HepG2 (cell line): ENCODE measurements at regions not wholly inside any gene's neighbourhood (a gene's known extent, or its start where the extent isn't known, plus 50 kb on each side); places are given as distances from the start of the nearest gene placed in this dataset.

ENCODE experiments used
- ATAC-seq: fragments of 200-7000 bp; cut with Tn5 transposase; 3 replicates; pipeline ENCODE4 v1.9.1; 2020; ENCODE audit warnings: mild to moderate bottlenecking, moderate library complexity
- BruUV-seq: library from RNA; stranded (reverse); fragments of 400-500 nt; replicated peaks from 2 replicates; lab custom pipeline; 2021; lab: Mats Ljungman, UMichigan
- CTCF ChIA-PET: fragments of 300-600 bp; formaldehyde crosslinking; extraction: SDS; loops from one replicate; lab custom pipeline; 2021; ENCODE audit warnings: low total read pairs, inconsistent platforms, low intra/inter-chr PET ratio; lab: Yijun Ruan, JAX
- POLR2A ChIA-PET: fragments of 350-600 bp; sonication (Branson Sonifier 250); formaldehyde crosslinking; loops from one replicate; lab custom pipeline; 2020; ENCODE audit warnings: antibody characterized with exemption, inconsistent platforms; lab: Yijun Ruan, JAX
- DNase-seq: peaks from one replicate; pipeline ENCODE4 v3.0.0-alpha.2; 2015; ENCODE audit warnings: low spot score
- FAIRE-seq: peaks from 3 replicates; lab custom pipeline; 2011; peaks lifted over from hg19 to GRCh38; lab: Jason Lieb, UNC
- H2AFZ ChIP-seq: one replicate; pipeline ENCODE4 v1.6.1; 2011; ENCODE audit warnings: low read length, inconsistent platforms
- H3K27ac ChIP-seq: fragments of 300-600 bp; 3 replicates; pipeline ENCODE4 v1.8.0; 2011; ENCODE audit warnings: mixed run types, mild to moderate bottlenecking, mixed read lengths, low read length, inconsistent platforms; ENCODE audit not compliant: insufficient read depth; ENCODE audit errors: extremely low read length
- H3K27me3 ChIP-seq, 2 experiments: fragments of 200-600 bp in 1 of 2; 2 replicates in 1 of 2; 3 replicates in 1 of 2; pipeline versions ENCODE4 v1.6.0 to v1.8.0; 2011; ENCODE audit warnings: low read length in 2 of 2, mild to moderate bottlenecking in 2 of 2, moderate library complexity in 2 of 2, inconsistent platforms in 1 of 2; ENCODE audit not compliant: insufficient read depth in 2 of 2, control insufficient read depth in 1 of 2
- H3K36me3 ChIP-seq, 2 experiments: fragments of 200-600 bp in 1 of 2; replicated peaks in 1 of 2; 2 replicates in 1 of 2; 3 replicates in 1 of 2; pipeline versions ENCODE4 v1.5.1 to v1.8.0; 2011; ENCODE audit warnings: low read length in 2 of 2, inconsistent platforms in 1 of 2; ENCODE audit not compliant: insufficient read depth in 2 of 2, control insufficient read depth in 1 of 2
- H3K4me1 ChIP-seq: 2 replicates; pipeline ENCODE4 v1.5.1; 2012; ENCODE audit warnings: low read length, inconsistent platforms; ENCODE audit not compliant: insufficient read depth
- H3K4me2 ChIP-seq: 2 replicates; pipeline ENCODE4 v1.6.0; 2011; ENCODE audit warnings: low read depth, low read length, inconsistent platforms
- H3K4me3 ChIP-seq, 3 experiments: fragments of 200-600 bp in 1 of 3; sonication (generic), shearing (Covaris generic) in 1 of 3; replicated peaks in 1 of 3; 2 replicates each; pipeline ENCODE4 v1.5.1; 2011 to 2016; ENCODE audit warnings: low read length in 3 of 3, inconsistent platforms in 2 of 3, low read depth in 2 of 3, mild to moderate bottlenecking in 2 of 3, control low read depth in 1 of 3, mixed read lengths in 1 of 3; ENCODE audit not compliant: insufficient read depth in 1 of 3
- H3K79me2 ChIP-seq: one replicate; pipeline ENCODE4 v1.6.1; 2011; ENCODE audit warnings: low read length, inconsistent platforms; ENCODE audit not compliant: insufficient read depth
- H3K9ac ChIP-seq: 2 replicates; pipeline ENCODE4 v1.6.0; 2011; ENCODE audit warnings: mild to moderate bottlenecking, low read depth, low read length, inconsistent platforms; ENCODE audit not compliant: insufficient read depth
- H3K9me3 ChIP-seq: 2 replicates; pipeline ENCODE4 v1.5.1; 2012; ENCODE audit warnings: mild to moderate bottlenecking, low read length
- H4K20me1 ChIP-seq: 2 replicates; pipeline ENCODE4 v1.6.0; 2011; ENCODE audit warnings: inconsistent platforms, mild to moderate bottlenecking, low read length, moderate library complexity; ENCODE audit not compliant: insufficient read depth
- CCAR2 ChIP-seq: fragments of 200-400 bp; formaldehyde crosslinking; optimal IDR thresholded peaks from 2 replicates; pipeline ENCODE3; 2018; ENCODE audit warnings: low read depth, mild to moderate bottlenecking, low read length, moderate library complexity
- CTCF ChIP-seq: sonication (generic); formaldehyde crosslinking; IDR thresholded peaks from 2 replicates; pipeline ENCODE4 v1.5.0; 2020; ENCODE audit warnings: mild to moderate bottlenecking, missing genetic modification reagents, moderate library complexity
- HNRNPK ChIP-seq: fragments of 200-400 bp; formaldehyde crosslinking; IDR thresholded peaks from 2 replicates; pipeline ENCODE4 v1.6.1; 2018; ENCODE audit warnings: low read length, low read depth, moderate library complexity, mild to moderate bottlenecking; ENCODE audit not compliant: poor library complexity, severe bottlenecking
- MAFK ChIP-seq, 2 experiments: IDR thresholded peaks in 1 of 2; conservative IDR thresholded peaks in 1 of 2; 2 replicates each; pipeline ENCODE4 v1.6.1; 2011; ENCODE audit warnings: improper control_type of control experiment in 2 of 2, low read length in 2 of 2
- TFE3 ChIP-seq: IDR thresholded peaks from 2 replicates; pipeline ENCODE4 v1.6.1; 2016
- THAP8 ChIP-seq: sonication (generic); formaldehyde crosslinking; IDR thresholded peaks from 2 replicates; pipeline ENCODE4 v1.5.1; 2020; ENCODE audit warnings: missing genetic modification reagents, mild to moderate bottlenecking, borderline replicate concordance
- ZFX ChIP-seq: sonication (generic); formaldehyde crosslinking; IDR thresholded peaks from 2 replicates; pipeline ENCODE4 v1.4.0; 2020; ENCODE audit warnings: mild to moderate bottlenecking, low read depth, missing genetic modification reagents, moderate library complexity
- ZNF180 ChIP-seq: sonication (generic); formaldehyde crosslinking; IDR thresholded peaks from 2 replicates; pipeline ENCODE4 v1.4.0; 2020; ENCODE audit warnings: low read depth, missing genetic modification reagents, borderline replicate concordance
- ZNF607 ChIP-seq: sonication (generic); formaldehyde crosslinking; IDR thresholded peaks from 2 replicates; pipeline ENCODE4 v1.5.1; 2020; ENCODE audit warnings: missing genetic modification reagents, mild to moderate bottlenecking, borderline replicate concordance
- WGBS: methylation state at CpG from one replicate; pipeline ENCODE4 v1.1.6; 2017; ENCODE audit warnings: low lambda C conversion rate; 5-methylcytosine and 5-hydroxymethylcytosine counted together
- in situ Hi-C: cut with HindIII; loops from 2 replicates; pipeline ENCODE4 v1.10.0; 2017; ENCODE audit warnings: low pct_unique_long_range_greater_than_20kb; ENCODE audit not compliant: extremely low pct_ligation_motif_present
- intact Hi-C: fragments of 100-400 bp; cut with micrococcal nuclease; formaldehyde crosslinking; loops from one replicate; pipeline ENCODE4 v1.10.0; 2022; ENCODE audit not compliant: unreplicated experiment

- Histone ChIP-seq H3K27ac (no peak overlapping the region), H3K9me3 (no peaks in the 10 kb centered on the region)
- TF ChIP-seq ZNF180 (no peak), THAP8 (CRISPR knock-in tag) (no peak), HNRNPK (no peak)
- TF ChIP-seq, all 625 proteins: peak for 0
- intact Hi-C loops (no loop called here), in situ Hi-C loops (no loop called here)
- no peak for ATAC-seq
- DNase-seq = no peak
- no peak overlapping the region for H3K9ac ChIP-seq
- no peaks in the 10 kb centered on the region; the same call in 1 of the 2 replicates for H4K20me1 ChIP-seq
- no peaks in the 10 kb centered on the region for H3K4me1 ChIP-seq
- no peak overlapping the region for H3K4me2 ChIP-seq
- no peak overlapping the region for H3K4me3 ChIP-seq
- H3K36me3 ChIP-seq = no peaks in the 10 kb centered on the region
- H2AFZ ChIP-seq = no peak overlapping the region
- H3K79me2 ChIP-seq = no peaks in the 10 kb centered on the region
- CTCF ChIA-PET = no interaction called here
- 0% methylated on average over 1 of the region's 1 CpG for WGBS
- BruUV-seq = no TSS peak
- POLR2A ChIA-PET = no interaction called here
- H3K27me3 ChIP-seq = no peaks in the 10 kb centered on the region
- no peak for FAIRE-seq
Observed at GRCh38 chr5:86926033-86926432, 308.3 kb downstream of the COX7C start.

GRCh38 chr5:86929123-86929766 lies 311.5 kb downstream of the COX7C start:
- FAIRE-seq = no peak
- no peak for TF ChIP-seq ZFX
- no peak for TF ChIP-seq TFE3
- TF ChIP-seq CTCF (CRISPR knock-in tag) = no peak
- peak in 1 of 2 experiments; percentile 53; a peak in 3 of 4 replicates for TF ChIP-seq MAFK (conservative IDR thresholded peaks at IDR 0.05 in 1 of 2, IDR thresholded peaks at IDR 0.05 in 1 of 2; ENCODE audit: low read length in 2 of 2)
- no peak for TF ChIP-seq CCAR2
- no peak for TF ChIP-seq ZNF607 (CRISPR knock-in tag)

More at GRCh38 chr5:86929123-86929766, 311.5 kb downstream of the COX7C start:
- ATAC-seq (no peak), DNase-seq (no peak)
- in situ Hi-C loops = no loop called here
- Histone ChIP-seq H3K4me2 (no peak overlapping the region), H3K27ac (no peak overlapping the region), H3K4me1 (no peaks in the 10 kb centered on the region), H3K4me3 (no peak overlapping the region), H3K9me3 (no peaks in the 10 kb centered on the region), H3K79me2 (no peaks in the 10 kb centered on the region), H3K36me3 (no peaks in the 10 kb centered on the region), H3K27me3 (no peaks in the 10 kb centered on the region), H3K9ac (no peak overlapping the region), H4K20me1 (no peaks in the 10 kb centered on the region), H2AFZ (no peak overlapping the region)
- CTCF ChIA-PET = no interaction called here
- POLR2A ChIA-PET = no interaction called here
- intact Hi-C loops = no loop called here
- no TSS peak for BruUV-seq
- WGBS = 5% methylated on average over 8 of the region's 8 CpGs
